HG03378 (cell line): ENCODE measurements at regions not wholly inside any gene's neighbourhood (a gene's known extent, or its start where the extent isn't known, plus 50 kb on each side); places are given as distances from the start of the nearest gene placed in this dataset.

Source experiments
- ATAC-seq: cut with Tn5 transposase; IDR thresholded peaks from one replicate; pipeline ENCODE4 v1.9.1; 2021; ENCODE audit warnings: mild to moderate bottlenecking, moderate library complexity; ENCODE audit not compliant: unreplicated experiment

- ATAC-seq: no peak
Observed at GRCh38 chr11:45597097-45597496, 68.3 kb downstream of the CHST1 start.

GRCh38 chr11:45596571-45596970 lies 68.9 kb downstream of the CHST1 start:
- ATAC-seq: no peak

GRCh38 chr11:45593992-45594391 lies 71.4 kb downstream of the CHST1 start:
- no peak for ATAC-seq

- no peak for ATAC-seq
Observed at GRCh38 chr11:45592636-45593035, 72.8 kb downstream of the CHST1 start.

GRCh38 chr11:45590743-45591142 lies 74.7 kb downstream of the CHST1 start:
- no peak for ATAC-seq

- no peak for ATAC-seq
Observed at GRCh38 chr11:45585205-45585604, 80.2 kb downstream of the CHST1 start.

- no peak for ATAC-seq
Observed at GRCh38 chr11:45583981-45584566, 81.3 kb downstream of the CHST1 start.

GRCh38 chr11:45580399-45580798 lies 85.0 kb downstream of the CHST1 start:
- ATAC-seq: no peak

GRCh38 chr11:45578316-45578715 lies 87.1 kb downstream of the CHST1 start:
- ATAC-seq: no peak

GRCh38 chr11:45577752-45578151 lies 87.7 kb downstream of the CHST1 start:
- ATAC-seq: no peak

GRCh38 chr11:45576461-45577215 lies 88.8 kb downstream of the CHST1 start:
- no peak for ATAC-seq

GRCh38 chr11:45573728-45574127 lies 91.7 kb downstream of the CHST1 start:
- no peak for ATAC-seq

- no peak for ATAC-seq
Observed at GRCh38 chr11:45572354-45573123, 92.9 kb downstream of the CHST1 start.

- no peak for ATAC-seq
Observed at GRCh38 chr11:45569776-45570175, 95.6 kb downstream of the CHST1 start.

- ATAC-seq: no peak
Observed at GRCh38 chr11:45568049-45568448, 97.4 kb downstream of the CHST1 start.

- no peak for ATAC-seq
Observed at GRCh38 chr11:45565446-45565988, 99.9 kb downstream of the CHST1 start.

- no peak for ATAC-seq
Observed at GRCh38 chr11:45563810-45564209, 101.6 kb downstream of the CHST1 start.

GRCh38 chr11:45563171-45563570 lies 102.3 kb downstream of the CHST1 start:
- no peak for ATAC-seq

GRCh38 chr11:45560913-45561281 lies 104.5 kb downstream of the CHST1 start:
- no peak for ATAC-seq

- no peak for ATAC-seq
Observed at GRCh38 chr11:45560155-45560912, 105.1 kb downstream of the CHST1 start.
